GM19467 (cell line): ENCODE measurements at regions not wholly inside any gene's neighbourhood (a gene's known extent, or its start where the extent isn't known, plus 50 kb on each side); places are given as distances from the start of the nearest gene placed in this dataset.

ENCODE experiments used
- ATAC-seq: cut with Tn5 transposase; IDR thresholded peaks from one replicate; pipeline ENCODE4 v1.9.1; 2021; ENCODE audit warnings: mild to moderate bottlenecking, moderate library complexity; ENCODE audit not compliant: unreplicated experiment

DNA sequence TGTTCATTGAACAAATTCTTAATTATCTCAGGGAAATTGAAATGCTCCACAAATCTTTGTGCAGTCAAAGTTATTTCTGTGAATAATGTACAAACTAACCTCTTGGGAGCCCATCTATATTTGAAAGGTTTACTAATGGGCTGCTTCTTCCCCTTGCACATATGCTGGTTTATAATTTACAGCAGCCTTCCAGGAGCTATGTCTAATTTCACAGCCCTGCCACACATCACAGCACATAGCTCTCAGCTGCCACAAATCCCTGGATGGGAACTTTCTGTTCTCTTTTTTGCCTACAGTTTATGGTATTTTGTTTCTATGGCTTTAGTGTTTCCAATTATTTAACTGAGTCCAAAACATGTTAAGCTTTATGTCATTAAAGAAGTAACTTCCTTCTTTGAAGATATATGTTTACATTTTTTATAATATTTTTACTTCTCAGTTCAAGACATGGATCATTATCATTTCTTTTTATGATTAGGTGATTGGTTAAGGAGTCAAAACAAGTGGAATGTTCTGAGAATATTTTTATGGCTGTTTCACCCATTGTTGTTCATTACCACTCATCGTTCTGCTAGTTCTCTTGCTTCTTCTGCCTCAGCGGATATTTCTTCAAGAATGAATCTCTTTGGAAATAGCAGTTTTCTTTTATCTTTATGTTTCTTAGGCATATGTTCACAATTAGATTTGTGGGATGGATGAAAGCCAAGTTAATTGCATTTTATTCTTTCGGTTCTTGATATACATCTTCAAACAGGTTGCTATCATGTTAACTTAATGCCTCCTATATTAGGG lies 475.6 kb upstream of the MIS18BP1 start:
- no peak for ATAC-seq

DNA sequence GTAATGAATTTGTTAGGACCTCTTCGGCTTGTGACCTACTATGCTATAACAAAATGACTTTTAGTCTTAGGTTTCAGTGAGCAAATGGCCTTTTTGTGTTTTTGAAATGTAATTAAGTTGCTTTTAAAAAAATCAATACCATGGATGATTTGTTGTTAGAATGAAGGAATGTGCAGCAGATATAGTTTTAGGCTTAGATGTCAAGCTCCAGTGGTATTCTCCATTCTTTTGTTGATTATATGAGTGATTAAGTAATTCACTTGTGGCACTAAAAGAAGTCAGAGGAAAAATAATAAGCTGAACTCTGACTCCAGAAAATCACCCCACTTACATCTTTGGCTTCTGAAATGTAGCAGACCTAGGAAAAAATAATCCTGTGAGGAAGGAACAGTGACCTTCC lies 474.1 kb upstream of the MIS18BP1 start:
- no peak for ATAC-seq

DNA sequence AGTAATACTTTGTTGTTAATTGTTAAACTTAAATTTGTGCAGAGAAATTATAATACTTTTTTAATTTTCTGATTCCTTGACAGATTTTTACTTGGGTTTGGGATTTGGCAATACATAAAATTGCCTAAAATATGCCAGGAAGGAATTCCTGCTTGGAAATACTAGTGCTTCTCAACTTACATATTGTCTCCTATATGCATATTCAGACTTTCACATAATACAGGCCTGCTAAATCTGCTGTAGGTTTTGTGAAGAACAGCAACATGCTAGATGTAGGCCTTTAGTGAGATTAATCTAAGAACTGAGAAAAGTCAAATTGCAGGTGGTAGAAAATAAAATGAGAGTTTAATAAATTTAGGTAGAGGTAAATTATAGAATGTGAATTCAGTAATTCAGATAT lies 468.5 kb upstream of the MIS18BP1 start:
- no peak for ATAC-seq

DNA sequence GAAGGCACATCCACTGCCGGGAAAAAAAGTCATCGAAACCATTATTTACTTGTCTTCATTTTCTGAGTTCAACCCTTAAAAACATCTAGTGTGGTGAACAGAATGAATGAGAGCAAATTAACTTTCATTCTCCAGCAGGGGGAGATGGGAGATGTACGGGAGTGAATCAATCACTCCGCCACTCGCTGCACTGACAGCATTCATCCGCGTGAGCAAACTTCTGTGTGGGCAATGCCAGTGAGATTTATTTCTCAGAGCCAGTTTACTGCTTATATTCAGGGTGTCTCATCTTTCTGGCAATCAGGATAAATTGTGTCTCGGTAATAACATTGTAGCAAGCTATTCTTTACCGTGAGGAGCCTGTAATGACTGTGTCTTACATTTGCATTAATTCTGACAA lies 463.6 kb upstream of the MIS18BP1 start:
- ATAC-seq, result no peak

DNA sequence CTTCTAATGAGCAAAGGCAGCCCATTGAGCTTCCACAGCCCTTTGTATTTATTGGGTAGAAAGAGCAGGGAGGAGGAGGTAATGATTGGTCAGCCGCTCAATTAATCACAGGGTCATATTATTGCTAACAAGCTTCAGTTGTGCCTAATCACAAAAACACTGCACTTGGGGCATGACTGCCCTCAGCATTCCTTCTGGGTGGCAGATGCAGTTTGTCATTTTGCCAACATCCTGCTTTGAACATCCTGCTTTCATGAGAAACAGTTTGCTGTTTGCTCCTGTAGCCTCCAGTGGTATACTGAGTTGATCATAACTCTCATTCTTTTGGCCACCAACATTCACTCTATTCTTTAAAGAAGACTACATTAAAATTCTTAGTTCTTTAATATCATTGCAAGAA lies 462.9 kb upstream of the MIS18BP1 start:
- no peak for ATAC-seq

DNA sequence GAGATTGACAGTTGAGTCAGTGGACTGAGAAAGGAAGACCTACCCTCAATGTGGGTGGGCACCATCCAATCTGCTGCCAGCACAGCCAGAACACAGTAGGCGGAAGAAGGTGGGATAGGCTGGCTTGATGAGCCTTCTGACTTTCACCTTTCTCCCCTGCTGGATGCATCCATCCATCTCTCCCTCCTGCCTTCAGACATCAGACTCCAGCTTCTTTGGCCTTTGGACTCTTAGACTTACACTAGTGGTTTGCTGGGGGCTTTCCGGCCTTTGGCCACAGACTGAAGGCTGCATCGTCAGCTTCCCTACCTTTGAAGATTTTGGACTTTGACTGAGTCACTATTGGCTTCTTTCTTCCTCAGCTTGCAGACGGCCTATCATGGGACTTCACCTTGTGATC lies 456.5 kb upstream of the MIS18BP1 start:
- no peak for ATAC-seq

DNA sequence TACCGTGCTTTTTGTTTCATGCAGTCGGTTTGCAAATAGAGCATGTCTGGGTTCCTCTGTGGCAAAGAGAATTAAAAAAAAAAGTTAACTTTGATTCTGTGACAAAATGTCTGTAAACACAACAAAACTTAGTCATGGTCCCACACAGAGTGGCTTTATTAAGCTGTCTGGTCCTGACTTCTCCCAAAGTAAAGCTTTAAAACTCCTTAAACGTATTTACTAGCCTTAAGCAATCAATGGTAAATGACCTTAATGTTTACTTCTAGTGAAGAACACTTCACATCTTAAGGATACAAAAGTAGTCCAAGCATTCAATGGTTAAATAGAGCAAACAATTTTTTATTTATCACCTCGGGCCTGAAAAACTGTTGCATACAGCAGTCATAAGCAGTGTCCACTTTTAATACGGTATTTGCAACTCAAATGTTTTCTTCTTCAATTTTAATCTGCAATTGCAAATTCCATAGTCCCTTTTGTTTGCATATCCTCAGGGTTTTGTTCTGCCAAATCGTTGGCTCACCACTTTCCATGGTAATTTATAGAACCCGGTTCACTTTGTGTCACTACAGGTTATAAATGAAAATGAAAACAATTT lies 453.0 kb upstream of the MIS18BP1 start:
- ATAC-seq, result no peak

DNA sequence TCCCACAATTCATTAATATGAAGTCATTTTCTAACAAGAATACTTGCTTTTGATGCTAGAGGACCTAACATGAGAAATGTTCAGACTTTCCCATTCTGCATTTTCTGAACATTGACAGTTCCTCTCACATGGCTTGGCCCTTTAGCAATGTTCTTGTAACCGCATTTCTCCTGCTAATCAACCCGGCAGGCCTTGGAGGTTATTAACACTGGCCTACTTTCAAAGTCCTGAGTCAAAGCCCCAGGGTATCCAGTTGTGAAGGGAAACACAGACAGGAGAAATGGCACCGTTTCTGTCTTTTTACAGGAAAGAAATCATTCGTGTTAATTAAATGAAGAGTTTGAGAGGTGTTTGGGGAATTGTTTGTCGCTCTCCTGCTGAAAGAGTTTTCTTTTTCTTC lies 446.5 kb upstream of the MIS18BP1 start:
- ATAC-seq, result no peak

DNA sequence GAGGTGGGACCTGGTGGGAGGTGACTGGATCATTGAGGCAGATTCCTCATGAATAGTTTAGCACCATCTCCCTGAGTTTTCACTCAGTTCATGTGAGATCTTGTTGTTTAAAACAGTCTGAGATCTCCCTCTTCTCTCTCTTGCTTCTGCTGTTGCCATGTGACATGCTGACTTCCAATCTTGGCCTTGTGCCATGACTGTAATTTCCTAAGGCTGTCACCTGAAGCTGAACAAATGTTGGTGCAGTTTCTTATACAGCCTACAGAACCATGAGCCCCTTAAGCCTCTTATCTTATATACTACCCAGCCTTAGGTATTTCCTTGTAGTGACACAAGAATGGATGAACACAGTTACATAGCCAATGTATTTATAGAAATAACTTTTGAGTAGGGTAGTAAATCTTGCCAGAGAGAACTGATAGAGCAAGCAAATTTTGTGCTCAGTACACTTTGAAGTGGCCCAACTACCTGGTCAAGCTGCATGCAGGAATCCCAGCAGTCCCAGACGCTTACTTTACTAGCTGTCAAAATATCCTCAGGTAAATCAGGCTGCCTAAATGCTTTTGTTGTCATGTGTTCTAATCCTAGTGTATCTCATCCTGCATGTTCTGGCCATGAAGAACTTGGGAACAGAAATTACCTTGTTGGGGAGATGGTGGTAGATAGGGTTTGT lies 445.6 kb upstream of the MIS18BP1 start:
- no peak for ATAC-seq

DNA sequence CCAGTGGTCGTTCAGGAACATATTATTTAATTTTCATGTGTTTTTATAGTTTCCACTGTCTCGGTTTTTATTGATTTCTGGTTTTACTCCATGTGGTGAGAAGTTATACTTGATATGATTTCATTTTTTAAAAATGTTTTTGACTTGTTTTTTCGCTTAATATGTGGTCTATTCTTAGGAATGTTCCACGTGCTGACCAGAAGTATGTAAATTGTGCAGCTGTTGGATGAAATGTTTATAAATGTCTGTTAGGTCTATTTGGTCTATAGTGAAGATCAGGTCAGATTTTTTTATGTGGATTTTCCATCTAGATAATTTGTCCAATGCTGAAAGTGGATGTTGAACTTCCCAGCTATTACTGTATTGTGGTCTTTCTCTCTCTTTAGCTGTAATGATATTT lies 433.8 kb upstream of the MIS18BP1 start:
- no peak for ATAC-seq

DNA sequence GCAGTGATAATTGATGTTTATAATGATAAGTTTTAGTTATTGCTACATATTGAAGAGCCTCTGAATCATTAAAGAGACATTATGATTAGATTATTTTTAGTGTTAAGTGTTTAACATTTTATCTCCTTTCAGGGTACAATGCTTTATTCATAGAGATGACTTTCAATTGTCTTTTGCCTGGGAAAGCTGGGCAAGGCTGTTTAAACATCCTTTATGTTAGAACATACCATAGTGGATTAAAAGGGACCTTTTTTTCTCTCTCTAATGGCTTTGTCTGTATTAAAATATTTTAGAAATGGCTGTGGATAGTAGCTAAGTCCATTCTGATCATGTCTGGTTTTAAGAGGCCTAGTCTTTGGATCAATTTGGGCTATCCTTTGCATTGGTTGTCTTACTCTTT lies 427.5 kb upstream of the MIS18BP1 start:
- ATAC-seq, result no peak

DNA sequence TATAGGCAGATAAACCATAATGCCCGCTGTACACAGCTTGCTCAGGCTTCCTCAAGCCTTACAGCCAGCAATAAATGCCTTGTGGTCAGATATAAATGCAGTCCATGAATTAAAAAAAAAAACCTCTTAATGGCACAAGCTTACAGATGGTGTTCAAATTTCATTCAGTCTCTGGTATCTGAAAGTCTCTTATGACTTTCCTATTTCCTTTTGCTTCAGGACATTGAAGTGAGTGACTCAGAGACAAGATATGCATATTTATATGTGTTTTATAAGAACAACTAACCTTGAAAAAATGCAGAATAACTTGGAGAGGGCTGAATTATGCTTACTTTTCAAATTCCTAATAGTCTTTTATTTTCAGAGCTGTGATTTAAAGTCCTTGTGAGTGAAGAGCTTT lies 426.9 kb upstream of the MIS18BP1 start:
- ATAC-seq, result no peak

DNA sequence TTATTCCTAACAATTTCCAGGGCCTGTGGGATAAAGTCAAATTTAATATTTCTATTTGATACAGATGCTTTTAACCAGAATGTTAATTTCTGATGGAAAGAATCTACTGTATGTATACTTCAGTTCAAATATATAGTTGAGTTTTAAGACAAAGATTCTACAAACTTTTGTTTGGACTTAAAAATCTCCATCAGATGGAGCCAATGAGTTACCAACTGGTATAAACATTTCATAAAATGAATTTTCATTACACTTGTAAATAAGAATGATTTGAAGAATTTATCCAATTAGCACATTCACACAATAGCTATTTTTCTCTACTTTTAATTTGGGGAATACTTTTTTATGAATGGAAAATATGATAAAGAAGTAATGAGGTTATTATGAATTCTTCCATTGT lies 425.2 kb upstream of the MIS18BP1 start:
- no peak for ATAC-seq

DNA sequence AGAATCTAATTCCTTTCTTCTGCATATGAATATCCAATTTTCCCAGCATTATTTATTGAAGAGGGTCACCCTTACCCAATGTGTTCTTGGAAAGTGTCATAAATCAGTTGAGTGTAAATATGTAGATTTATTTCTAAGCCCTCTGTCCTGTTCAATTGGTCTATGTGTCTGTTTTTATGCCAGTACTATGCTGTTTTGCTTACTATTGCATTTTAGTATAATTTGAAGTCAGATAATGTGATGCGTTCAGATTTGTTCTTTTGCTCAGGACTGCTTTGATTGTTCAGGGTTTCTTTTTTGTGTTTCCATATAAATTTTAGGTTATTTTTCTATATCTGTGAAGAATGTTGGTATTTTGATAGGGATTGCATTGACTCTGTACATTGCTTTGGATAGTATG lies 420.4 kb upstream of the MIS18BP1 start:
- ATAC-seq, result no peak

DNA sequence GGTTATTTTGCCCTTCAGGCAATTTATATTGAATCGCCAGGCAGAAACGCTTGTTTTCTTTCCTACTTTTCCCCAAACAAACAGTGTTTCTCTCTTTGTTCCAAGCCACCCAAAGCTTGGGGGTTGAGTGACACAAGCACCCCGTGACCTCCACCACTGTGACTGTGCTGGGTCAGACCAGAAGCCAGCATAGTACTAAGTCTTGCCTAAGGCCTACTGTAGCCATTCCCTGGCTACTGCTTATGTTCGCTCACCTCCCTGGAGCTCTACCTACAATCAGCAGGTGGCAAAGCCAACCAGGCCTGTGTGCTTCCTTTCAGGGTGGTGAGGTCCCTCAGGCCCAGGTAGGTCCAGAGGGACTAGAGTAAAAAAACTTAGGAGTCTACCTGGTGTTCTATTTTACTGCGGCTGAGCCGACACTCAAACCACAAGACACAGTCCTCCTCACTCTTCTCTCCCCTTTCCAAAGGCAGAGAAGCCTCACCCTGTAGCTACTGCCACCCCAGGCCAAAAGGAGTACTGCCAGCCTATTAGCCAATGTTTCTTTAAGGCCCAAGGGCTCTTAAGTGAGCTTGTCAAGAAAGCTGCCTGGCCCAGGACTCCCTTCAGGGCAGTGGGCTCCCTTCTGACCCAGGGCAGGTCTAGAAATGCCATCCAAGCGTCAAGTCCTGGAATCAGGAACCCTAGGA lies 411.8 kb upstream of the MIS18BP1 start:
- no peak for ATAC-seq

DNA sequence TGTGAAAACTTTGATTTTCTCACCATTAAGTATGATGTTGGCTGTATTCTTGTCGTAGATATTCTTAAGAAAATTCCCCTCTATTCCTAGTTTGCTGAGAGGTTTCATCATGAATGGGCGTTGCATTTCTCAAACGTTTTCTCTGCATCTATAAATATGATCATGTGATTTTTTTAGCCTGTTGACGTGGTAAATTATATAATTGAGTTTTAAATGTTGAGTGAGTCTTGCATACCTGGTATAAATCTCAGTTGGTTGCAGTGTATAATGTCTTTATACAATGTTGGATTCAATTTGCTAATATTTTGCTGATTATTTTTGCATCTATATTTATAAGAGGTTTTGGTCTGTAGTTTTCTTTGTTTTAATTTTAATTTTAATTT lies 405.9 kb upstream of the MIS18BP1 start:
- ATAC-seq, result no peak

DNA sequence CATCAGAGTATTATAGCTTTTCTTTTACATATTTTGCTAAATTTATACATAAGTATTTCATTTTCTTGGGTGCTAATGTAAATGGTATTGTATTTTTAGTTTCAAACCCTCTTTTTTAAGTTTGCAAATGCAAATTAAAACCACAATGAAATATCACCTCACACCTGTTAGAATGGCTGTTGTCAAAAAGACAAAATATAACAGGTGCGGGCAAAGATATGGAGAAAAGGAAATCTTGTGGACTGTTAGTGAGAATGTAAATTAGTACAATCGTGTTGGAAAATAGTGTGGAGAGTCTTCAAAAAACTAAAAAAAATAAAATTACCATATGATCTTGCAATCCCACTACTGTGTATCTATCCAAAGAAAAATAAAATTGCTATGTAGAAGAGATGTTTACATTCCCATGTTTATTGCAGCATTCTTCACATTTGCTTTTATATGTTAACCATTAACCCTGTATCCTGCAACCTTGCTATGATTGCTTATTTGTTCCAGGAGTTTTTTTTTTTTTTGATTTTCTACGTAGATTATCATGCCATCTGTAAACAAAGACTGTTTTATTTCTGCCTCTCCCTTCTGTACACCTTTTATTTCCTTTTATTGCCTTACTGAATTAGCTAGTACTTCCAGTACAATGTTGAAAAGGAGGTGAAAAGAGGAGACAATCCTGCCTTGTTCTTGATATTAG lies 405.4 kb upstream of the MIS18BP1 start:
- no peak for ATAC-seq

DNA sequence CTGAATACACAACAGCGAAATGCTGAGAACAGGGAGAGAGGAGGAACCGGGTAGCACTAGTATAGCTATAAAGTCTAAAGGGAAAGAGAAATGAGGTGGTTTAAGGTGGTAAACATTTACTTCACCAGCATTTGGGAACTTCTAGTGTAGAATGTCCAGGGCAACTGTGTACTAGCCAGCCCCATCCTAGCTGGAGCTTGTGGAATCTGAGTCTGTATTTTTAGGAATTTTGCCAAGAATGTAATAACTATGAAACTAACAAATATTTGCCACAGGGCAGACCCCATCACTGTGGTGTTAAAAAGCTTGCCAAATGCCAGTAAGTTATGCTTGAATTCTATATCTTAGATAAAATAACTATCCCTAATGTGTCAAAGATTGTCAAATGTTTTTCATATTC lies 398.9 kb upstream of the MIS18BP1 start:
- ATAC-seq, result no peak

DNA sequence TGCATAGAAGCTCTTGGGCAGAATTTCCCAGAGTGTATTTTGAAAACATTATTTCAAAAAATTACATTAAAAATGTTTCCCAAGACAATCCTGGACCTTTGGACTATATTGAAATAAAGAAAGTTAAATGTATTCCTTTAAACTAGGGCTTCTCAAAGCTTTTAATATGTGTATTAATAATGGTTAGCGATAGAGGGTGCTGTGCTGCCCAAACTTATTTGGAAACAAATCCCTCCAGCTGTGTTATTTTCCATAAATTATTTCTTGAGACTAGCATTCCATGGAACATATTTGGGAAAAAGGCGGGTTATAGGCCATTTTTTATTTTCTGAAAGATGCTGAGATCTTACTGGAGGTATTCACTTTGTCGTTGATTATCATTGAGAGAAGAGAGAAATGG lies 397.8 kb upstream of the MIS18BP1 start:
- ATAC-seq, result no peak

DNA sequence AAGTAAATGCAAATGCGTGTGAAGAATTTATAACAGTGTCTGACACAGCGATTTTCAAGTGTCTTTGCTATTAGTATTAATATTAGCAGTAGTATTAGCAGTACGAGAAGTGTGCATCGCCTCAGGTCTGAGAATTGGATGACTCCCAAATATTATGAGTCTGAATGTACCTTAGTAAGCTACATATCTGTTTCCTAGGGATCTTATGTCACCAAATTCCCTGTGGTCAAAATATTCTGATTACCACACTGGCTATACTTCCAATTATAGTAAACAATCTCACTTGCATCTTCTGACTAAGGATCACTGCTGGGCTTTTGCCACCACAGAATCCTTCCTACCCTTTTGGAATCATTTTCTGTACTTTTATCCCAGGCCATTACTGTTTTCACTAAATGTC lies 396.0 kb upstream of the MIS18BP1 start:
- no peak for ATAC-seq

DNA sequence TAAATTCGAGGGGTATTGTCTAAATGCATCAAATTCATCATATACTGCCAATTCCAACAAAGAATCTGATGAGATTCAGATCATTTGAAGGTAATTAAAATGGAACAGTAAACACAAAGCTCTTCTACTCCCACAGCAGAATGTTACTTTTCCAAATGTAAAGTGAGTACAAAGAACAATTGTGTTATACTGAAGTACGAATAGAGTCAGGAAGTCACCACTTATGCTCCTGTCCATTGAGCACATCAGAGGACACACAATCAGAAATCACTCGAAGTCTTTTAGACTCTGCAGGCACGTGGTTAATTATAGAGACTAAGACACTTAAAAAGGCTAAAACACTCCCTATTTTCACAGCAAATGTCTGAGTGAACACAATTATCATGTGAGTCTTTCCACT lies 388.5 kb upstream of the MIS18BP1 start:
- ATAC-seq, result no peak
